ENCODE measurements at regions not wholly inside any gene's neighbourhood (a gene's known extent, or its start where the extent isn't known, plus 50 kb on each side); places are given as distances from the start of the nearest gene placed in this dataset.

DNA sequence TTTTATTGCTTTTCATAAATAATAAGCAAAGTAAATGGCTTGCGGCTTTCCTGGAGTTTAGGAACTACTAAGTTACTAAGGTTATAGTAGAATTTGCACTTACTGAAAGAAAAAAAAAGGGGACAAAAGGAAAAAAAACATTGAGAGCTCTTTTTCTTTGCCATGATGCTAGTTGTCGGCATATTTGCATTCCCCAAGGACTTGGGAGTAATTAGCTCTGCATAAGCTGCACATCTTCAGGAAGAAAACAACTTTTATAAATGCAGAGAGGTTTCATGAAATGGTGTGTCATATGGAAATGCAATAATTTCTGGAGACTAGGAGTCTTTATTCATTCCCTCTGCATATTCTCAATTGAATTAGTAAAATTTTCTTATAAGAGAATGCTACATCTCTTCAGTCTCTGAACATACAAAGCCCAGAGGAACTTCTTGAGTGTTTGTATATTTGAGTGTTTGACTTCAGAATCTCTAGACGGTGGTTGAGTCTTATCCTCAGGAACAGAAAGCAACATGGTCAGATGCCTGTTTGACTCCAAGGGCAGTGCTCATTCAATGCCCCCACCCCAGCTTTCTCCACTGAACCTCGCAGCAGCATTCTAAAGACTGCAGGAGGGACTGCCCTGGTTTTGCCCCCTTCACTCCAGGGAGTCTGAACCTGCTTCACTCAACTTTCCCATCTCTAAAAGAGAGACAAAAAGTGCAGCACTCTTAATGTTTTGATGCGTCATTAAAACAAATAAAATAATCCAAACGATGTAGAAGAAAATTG lies 158.9 kb upstream of the EEA1 start (continued):
- TF ChIP-seq, protein P1, sequence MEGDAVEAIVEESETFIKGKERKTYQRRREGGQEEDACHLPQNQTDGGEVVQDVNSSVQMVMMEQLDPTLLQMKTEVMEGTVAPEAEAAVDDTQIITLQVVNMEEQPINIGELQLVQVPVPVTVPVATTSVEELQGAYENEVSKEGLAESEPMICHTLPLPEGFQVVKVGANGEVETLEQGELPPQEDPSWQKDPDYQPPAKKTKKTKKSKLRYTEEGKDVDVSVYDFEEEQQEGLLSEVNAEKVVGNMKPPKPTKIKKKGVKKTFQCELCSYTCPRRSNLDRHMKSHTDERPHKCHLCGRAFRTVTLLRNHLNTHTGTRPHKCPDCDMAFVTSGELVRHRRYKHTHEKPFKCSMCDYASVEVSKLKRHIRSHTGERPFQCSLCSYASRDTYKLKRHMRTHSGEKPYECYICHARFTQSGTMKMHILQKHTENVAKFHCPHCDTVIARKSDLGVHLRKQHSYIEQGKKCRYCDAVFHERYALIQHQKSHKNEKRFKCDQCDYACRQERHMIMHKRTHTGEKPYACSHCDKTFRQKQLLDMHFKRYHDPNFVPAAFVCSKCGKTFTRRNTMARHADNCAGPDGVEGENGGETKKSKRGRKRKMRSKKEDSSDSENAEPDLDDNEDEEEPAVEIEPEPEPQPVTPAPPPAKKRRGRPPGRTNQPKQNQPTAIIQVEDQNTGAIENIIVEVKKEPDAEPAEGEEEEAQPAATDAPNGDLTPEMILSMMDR (conservative IDR thresholded peaks at IDR 0.05; ENCODE audit: low read depth in 2 of 2): no peak
- TF ChIP-seq, protein P2, sequence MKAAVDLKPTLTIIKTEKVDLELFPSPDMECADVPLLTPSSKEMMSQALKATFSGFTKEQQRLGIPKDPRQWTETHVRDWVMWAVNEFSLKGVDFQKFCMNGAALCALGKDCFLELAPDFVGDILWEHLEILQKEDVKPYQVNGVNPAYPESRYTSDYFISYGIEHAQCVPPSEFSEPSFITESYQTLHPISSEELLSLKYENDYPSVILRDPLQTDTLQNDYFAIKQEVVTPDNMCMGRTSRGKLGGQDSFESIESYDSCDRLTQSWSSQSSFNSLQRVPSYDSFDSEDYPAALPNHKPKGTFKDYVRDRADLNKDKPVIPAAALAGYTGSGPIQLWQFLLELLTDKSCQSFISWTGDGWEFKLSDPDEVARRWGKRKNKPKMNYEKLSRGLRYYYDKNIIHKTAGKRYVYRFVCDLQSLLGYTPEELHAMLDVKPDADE (IDR thresholded peaks at IDR 0.05): no peak
- no peak for TF ChIP-seq EZH2 (IDR thresholded peaks at IDR 0.05; ENCODE audit: low read depth, unreplicated experiment)
- no peak for TF ChIP-seq STAT1 (IDR thresholded peaks at IDR 0.05; ENCODE audit: unreplicated experiment)
- no peak for TF ChIP-seq POLR2AphosphoS5 (IDR thresholded peaks at IDR 0.05; ENCODE audit: low read depth)
- no peak for TF ChIP-seq ZNF114 (CRISPR knock-in tag; IDR thresholded peaks at IDR 0.05)
- TF ChIP-seq, protein P3, sequence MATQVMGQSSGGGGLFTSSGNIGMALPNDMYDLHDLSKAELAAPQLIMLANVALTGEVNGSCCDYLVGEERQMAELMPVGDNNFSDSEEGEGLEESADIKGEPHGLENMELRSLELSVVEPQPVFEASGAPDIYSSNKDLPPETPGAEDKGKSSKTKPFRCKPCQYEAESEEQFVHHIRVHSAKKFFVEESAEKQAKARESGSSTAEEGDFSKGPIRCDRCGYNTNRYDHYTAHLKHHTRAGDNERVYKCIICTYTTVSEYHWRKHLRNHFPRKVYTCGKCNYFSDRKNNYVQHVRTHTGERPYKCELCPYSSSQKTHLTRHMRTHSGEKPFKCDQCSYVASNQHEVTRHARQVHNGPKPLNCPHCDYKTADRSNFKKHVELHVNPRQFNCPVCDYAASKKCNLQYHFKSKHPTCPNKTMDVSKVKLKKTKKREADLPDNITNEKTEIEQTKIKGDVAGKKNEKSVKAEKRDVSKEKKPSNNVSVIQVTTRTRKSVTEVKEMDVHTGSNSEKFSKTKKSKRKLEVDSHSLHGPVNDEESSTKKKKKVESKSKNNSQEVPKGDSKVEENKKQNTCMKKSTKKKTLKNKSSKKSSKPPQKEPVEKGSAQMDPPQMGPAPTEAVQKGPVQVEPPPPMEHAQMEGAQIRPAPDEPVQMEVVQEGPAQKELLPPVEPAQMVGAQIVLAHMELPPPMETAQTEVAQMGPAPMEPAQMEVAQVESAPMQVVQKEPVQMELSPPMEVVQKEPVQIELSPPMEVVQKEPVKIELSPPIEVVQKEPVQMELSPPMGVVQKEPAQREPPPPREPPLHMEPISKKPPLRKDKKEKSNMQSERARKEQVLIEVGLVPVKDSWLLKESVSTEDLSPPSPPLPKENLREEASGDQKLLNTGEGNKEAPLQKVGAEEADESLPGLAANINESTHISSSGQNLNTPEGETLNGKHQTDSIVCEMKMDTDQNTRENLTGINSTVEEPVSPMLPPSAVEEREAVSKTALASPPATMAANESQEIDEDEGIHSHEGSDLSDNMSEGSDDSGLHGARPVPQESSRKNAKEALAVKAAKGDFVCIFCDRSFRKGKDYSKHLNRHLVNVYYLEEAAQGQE (IDR thresholded peaks at IDR 0.05; ENCODE audit: unreplicated experiment): no peak
- no peak for TF ChIP-seq EZH2phosphoT487 (IDR thresholded peaks at IDR 0.05; ENCODE audit: unreplicated experiment)

DNA sequence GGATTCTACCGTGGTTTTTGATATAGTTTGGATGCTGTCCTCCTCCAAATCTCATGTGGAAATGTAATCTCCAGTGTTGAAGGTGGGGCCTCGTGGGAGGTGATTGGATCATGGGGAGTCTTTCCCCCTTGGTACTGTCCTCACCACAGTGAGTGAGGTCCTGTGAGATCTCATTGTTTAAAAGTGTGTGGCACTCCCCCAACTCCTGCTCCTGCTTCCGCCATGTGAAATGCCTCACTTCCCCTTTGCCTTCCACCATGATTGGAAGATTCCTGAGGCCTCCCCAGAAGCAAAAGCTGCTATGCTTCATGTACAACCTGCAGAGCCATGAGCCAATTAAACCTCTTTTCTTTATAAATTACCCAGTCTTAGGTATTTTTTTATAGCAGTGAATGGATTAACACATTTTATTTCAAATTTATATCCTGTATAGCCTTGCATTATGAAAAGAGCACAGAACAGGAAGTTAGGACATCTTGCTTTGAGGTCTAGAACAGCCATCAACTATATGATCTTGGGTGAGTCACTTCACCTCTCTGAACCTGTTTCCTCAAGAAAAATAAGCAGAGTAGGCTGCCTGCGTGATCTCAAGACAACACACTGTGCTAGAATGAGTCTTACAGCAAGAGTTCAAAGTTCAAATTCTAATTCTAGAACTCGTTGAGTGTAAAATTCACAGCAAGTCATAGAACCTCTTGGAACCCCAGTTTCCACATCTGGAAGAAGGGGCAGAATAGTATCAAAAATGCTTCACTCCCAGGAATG lies 160.9 kb upstream of the EEA1 start:
- no peak for ATAC-seq
- Mint-ChIP-seq H3K9me3 (peaks cover 8% of the 10 kb centered on the region), H3K27ac (0 out of 2 replicates have a peak overlapping the region, but pooled peaks have one; percentile 11), H3K27me3 (ENCODE audit: insufficient read depth, low read depth, poor library complexity) (no peaks in the 10 kb centered on the region), H3K4me1 (peaks cover 12% of the 10 kb centered on the region; the same call in 2 of the 3 replicates), H3K36me3 (ENCODE audit: low read depth) (peaks cover 9% of the 10 kb centered on the region; the same call in 2 of the 3 replicates), H3K4me3 (no peak overlapping the region)
- H4K20me1 ChIP-seq (replicated peaks; ENCODE audit: insufficient read depth): no peaks in the 10 kb centered on the region
- 0 out of 2 replicates have a peak, but pooled peaks cover 8% of the 10 kb centered on the region for H3K9me2 ChIP-seq (ENCODE audit: insufficient read depth)
- peaks cover 8% of the 10 kb centered on the region; the same call in 1 of the 2 replicates for H3K4me1 ChIP-seq (ENCODE audit: insufficient read depth)
- no peak overlapping the region for H3K27ac ChIP-seq (ENCODE audit: low read depth)
- no peaks in the 10 kb centered on the region for H3K36me3 ChIP-seq (ENCODE audit: insufficient read depth)
- H3K79me2 ChIP-seq (replicated peaks; ENCODE audit: insufficient read depth): no peaks in the 10 kb centered on the region
- no peaks in the 10 kb centered on the region for H3K27me3 ChIP-seq (ENCODE audit: insufficient read depth)
- peak overlapping the region; percentile 78; the same call in 1 of the 2 replicates for H2AFZ ChIP-seq
- H3K4me3 ChIP-seq: no peak overlapping the region
- no peaks in the 10 kb centered on the region for H3F3A ChIP-seq (replicated peaks; ENCODE audit: low read depth)
- no peak overlapping the region for H3K4me2 ChIP-seq
- no peak for DNase-seq (ENCODE audit: low spot score)
- TF ChIP-seq, protein P1 (conservative IDR thresholded peaks at IDR 0.05; ENCODE audit: low read depth in 2 of 2): no peak
- TF ChIP-seq, protein P2 (IDR thresholded peaks at IDR 0.05): no peak
- TF ChIP-seq EZH2 (IDR thresholded peaks at IDR 0.05; ENCODE audit: low read depth, unreplicated experiment) (no peak), ZNF114 (CRISPR knock-in tag; IDR thresholded peaks at IDR 0.05) (no peak), STAT1 (IDR thresholded peaks at IDR 0.05; ENCODE audit: unreplicated experiment) (no peak), JUNB (IDR thresholded peaks at IDR 0.05; ENCODE audit: unreplicated experiment) (no peak), CREB1 (CRISPR knock-in tag; IDR thresholded peaks at IDR 0.05; ENCODE audit: low read depth) (no peak), NANOG (IDR thresholded peaks at IDR 0.05; ENCODE audit: borderline replicate concordance) (no peak)
